Thymus (tissue), 11 donors: ENCODE measurements at regions not wholly inside any gene's neighbourhood (a gene's known extent, or its start where the extent isn't known, plus 50 kb on each side); places are given as distances from the start of the nearest gene placed in this dataset.

ENCODE experiments used
- DNase-seq, 9 donors: peaks; one replicate each; pipeline ENCODE4 v3.0.0-alpha.2; 2013; ENCODE audit warnings: low spot score in 9 of 9, low read depth in 6 of 9, missing footprints in 1 of 9
- H3K27ac ChIP-seq, 2 donors: one replicate each; pipeline ENCODE4 v1.5.1; 2013; ENCODE audit warnings: control low read depth in 1 of 2, low read depth in 1 of 2, low read length in 1 of 2, mild to moderate bottlenecking in 1 of 2, moderate library complexity in 1 of 2
- H3K27me3 ChIP-seq, 2 donors: one replicate each; pipeline ENCODE4 v1.5.1; 2013; ENCODE audit warnings: low read length in 1 of 2; ENCODE audit not compliant: control insufficient read depth in 2 of 2, insufficient read depth in 1 of 2
- H3K36me3 ChIP-seq, 2 donors: one replicate each; pipeline ENCODE4 v1.5.1; 2013; ENCODE audit warnings: low read length in 1 of 2, mild to moderate bottlenecking in 1 of 2, moderate library complexity in 1 of 2; ENCODE audit not compliant: control insufficient read depth in 2 of 2, insufficient read depth in 2 of 2
- H3K4me1 ChIP-seq, 2 donors: one replicate each; pipeline ENCODE4 v1.5.1; 2013; ENCODE audit warnings: low read length in 2 of 2; ENCODE audit not compliant: control insufficient read depth in 2 of 2, insufficient read depth in 2 of 2
- H3K4me3 ChIP-seq, 2 donors: one replicate each; pipeline ENCODE4 v1.5.1; 2013; ENCODE audit warnings: low read length in 2 of 2, control low read depth in 1 of 2, mild to moderate bottlenecking in 1 of 2
- H3K9me3 ChIP-seq, 2 donors: one replicate each; pipeline ENCODE4 v1.5.1; 2013; ENCODE audit warnings: low read length in 1 of 2, mild to moderate bottlenecking in 1 of 2; ENCODE audit not compliant: control insufficient read depth in 2 of 2, insufficient read depth in 1 of 2
- WGBS: extraction: QIAGEN DNeasy Blood & Tissue Kit; methylation state at CpG from one replicate; pipeline ENCODE4 v1.1.7; 2013; 5-methylcytosine and 5-hydroxymethylcytosine counted together
- donor health status: healthy.

GRCh38 chr17:77424585-77425344, 284.0 kb downstream of the SEC14L1 start:
- no peak for DNase-seq
- no peak overlapping the region for H3K4me3 ChIP-seq
- H3K9me3 ChIP-seq = peaks cover 0 to 8% of the 10 kb centered on the region in 2 donors
- H3K36me3 ChIP-seq = peaks cover 30 to 44% of the 10 kb centered on the region in 2 donors
- 46% methylated on average over 21 of the region's 21 CpGs for WGBS
- no peaks in the 10 kb centered on the region for H3K27me3 ChIP-seq
- peaks cover 60 to 97% of the 10 kb centered on the region in 2 donors for H3K4me1 ChIP-seq
- peak overlapping the region; percentile 55 to 81 for H3K27ac ChIP-seq

DNA sequence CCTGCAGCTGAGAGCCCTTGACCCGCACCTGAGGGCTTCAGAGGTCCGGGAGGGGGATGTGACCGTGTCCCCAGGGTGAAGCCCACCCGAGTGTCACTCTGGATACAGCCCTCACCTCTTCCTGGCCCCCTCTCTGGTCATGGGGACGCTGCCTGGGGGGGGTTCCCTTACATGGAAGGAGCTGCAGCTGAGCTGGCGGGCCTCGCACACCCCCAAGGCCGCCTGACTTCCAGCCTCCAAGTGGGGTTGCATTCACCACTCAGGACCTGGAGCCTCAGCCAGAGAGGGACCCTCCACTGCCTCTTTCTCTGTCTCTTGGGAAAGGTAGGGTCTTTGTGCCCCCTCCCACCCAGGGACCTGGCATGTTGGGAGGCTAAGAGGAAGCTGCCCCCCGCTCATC, 284.6 kb downstream of the SEC14L1 start:
- no peak overlapping the region for H3K4me3 ChIP-seq
- H3K4me1 ChIP-seq = peaks cover 60 to 97% of the 10 kb centered on the region in 2 donors
- WGBS = 33% methylated on average over 9 of the region's 9 CpGs
- peak overlapping the region; percentile 55 to 81 for H3K27ac ChIP-seq
- no peaks in the 10 kb centered on the region for H3K27me3 ChIP-seq
- peaks cover 0 to 8% of the 10 kb centered on the region in 2 donors for H3K9me3 ChIP-seq
- DNase-seq = no peak
- H3K36me3 ChIP-seq = peaks cover 26 to 40% of the 10 kb centered on the region in 2 donors

GRCh38 chr17:77425791-77426641, 285.2 kb downstream of the SEC14L1 start:
- peak overlapping the region; percentile 55 to 81 for H3K27ac ChIP-seq
- DNase-seq = no peak
- H3K9me3 ChIP-seq = peaks cover 0 to 8% of the 10 kb centered on the region in 2 donors
- 64% methylated on average over 23 of the region's 23 CpGs for WGBS
- no peaks in the 10 kb centered on the region for H3K27me3 ChIP-seq
- H3K4me1 ChIP-seq = peaks cover 55 to 97% of the 10 kb centered on the region in 2 donors
- H3K4me3 ChIP-seq = no peak overlapping the region
- H3K36me3 ChIP-seq = peaks cover 26 to 42% of the 10 kb centered on the region in 2 donors

DNA sequence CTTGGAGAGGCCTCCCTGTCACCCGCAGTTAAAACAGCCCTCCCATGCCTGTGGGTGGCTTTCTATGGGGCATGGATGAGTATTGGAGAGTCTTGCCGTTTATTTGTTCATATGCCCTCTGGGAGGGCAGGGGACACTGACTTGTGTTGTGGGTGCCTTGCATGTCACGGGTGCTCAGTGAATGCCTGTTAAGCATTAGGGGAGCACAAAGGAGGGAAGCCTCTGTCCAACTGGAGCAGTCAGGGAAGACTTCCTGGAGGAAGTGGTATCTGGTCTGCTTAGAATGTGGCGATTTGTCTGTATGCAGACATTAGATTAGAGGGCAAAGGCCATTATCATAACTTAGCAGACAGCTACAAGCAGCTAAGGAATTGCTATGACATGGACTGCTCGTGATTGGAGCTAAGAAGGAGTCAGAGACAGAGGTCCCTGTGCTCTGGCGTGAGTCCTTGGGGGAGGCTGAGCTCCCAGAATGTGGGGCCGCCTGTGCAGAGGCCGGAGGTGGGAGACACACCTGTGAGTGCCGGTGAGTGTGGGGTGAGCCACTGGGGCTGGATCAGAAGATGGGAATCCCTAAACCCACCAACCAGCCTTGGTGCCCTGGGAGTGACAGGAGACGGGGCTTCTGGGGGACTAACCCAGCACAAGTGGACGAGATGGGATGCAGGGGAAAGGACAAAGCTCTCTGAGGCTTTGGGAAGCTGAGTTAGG, 286.1 kb downstream of the SEC14L1 start:
- H3K27me3 ChIP-seq = no peaks in the 10 kb centered on the region
- H3K4me3 ChIP-seq = no peak overlapping the region
- 84% methylated on average over 11 of the region's 11 CpGs for WGBS
- H3K27ac ChIP-seq = peak overlapping the region; percentile 55 to 77
- H3K36me3 ChIP-seq = peaks cover 26 to 43% of the 10 kb centered on the region in 2 donors
- H3K4me1 ChIP-seq = peaks cover 48 to 96% of the 10 kb centered on the region in 2 donors
- DNase-seq = no peak
- H3K9me3 ChIP-seq = peaks cover 0 to 4% of the 10 kb centered on the region in 2 donors

- H3K4me3 ChIP-seq = no peak overlapping the region
- peak overlapping the region; percentile 9 to 55 for H3K27ac ChIP-seq
- 87% methylated on average over 14 of the region's 14 CpGs for WGBS
- H3K4me1 ChIP-seq = peaks cover 49 to 96% of the 10 kb centered on the region in 2 donors
- peaks cover 0 to 4% of the 10 kb centered on the region in 2 donors for H3K9me3 ChIP-seq
- no peaks in the 10 kb centered on the region for H3K27me3 ChIP-seq
- peaks cover 22 to 47% of the 10 kb centered on the region in 2 donors for H3K36me3 ChIP-seq
- no peak for DNase-seq
These were observed 286.7 kb downstream of the SEC14L1 start for GRCh38 chr17:77427391-77427991.

DNA sequence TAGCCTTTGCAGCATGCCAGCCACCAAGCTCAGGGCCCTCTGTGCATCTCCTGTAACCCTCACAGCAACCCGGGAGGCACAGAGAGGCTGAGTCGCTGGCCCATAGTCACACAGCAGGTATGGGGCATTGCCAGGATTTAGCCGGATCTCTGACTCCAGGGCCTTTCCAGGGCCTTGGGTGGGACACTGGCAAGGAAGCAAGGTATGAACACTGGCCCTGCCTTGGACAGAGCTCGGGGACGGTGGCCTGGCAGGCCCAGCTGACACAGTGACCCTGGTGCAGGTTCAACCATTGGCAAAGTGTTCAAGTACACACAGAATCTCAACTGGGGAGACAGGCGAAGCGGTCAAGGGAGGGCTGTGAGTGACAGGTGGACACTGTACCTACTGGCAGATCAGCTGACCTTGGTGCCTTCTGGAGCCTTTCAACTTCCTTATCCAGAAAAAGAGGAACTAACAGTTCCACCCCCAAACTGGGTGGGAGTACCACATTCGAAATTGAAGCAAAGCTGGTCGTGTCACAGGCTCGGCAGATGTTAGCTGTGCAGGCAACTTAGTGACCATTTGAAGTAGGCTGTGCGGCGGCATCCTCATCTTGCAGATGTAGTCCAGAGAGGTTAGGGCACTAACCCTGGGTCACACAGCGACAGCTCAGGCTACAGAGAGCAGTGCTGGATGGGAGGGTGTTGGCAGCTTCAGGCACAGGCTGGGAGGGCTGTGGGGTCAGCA, 287.4 kb downstream of the SEC14L1 start:
- no peak for DNase-seq
- WGBS = 68% methylated on average over 13 of the region's 13 CpGs
- Histone ChIP-seq H3K9me3 (peaks cover 0 to 4% of the 10 kb centered on the region in 2 donors), H3K27me3 (no peaks in the 10 kb centered on the region), H3K36me3 (peaks cover 21 to 49% of the 10 kb centered on the region in 2 donors), H3K27ac (peak overlapping the region; percentile 9 to 55), H3K4me1 (peaks cover 56 to 99% of the 10 kb centered on the region in 2 donors), H3K4me3 (no peak overlapping the region)

DNA sequence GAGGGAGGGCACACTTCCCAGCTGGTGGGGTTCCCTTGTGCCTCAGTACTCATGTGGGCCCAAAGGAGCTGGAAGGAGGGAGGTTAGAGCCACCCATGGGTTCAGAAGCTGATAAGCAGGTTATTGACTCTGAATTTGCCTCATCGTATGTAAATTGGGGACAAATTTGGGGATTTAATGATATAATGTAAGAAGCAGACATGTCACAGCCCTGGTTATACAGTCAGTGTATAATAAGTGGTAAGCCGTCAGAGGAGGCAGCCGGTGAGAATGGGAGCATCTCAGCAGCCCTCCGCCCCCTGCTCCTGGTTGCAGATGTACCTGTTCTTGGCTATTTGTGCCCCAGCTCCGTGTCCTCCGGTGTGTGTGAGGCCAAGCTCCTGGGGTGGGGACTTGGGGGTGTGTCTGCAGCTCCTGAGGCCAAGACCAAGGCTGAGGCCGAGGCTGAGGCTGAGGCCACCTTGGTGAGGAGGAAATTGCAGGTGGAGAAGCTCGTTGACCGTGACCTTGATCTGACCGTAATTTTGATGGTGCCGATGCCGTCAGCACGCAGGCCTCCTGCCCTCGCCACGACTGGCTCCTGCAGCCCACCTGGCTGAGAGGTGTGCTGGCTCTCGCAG, 288.1 kb downstream of the SEC14L1 start:
- Histone ChIP-seq H3K36me3 (peaks cover 19 to 50% of the 10 kb centered on the region in 2 donors), H3K9me3 (no peaks in the 10 kb centered on the region), H3K27me3 (no peaks in the 10 kb centered on the region), H3K27ac (peak overlapping the region in 1 of 2 donors; percentile 61), H3K4me3 (no peak overlapping the region), H3K4me1 (peaks cover 63 to 99% of the 10 kb centered on the region in 2 donors)
- DNase-seq = no peak
- WGBS = 90% methylated on average over 16 of the region's 16 CpGs
